Endothelial cell of umbilical vein (primary cell): ENCODE measurements at regions not wholly inside any gene's neighbourhood (a gene's known extent, or its start where the extent isn't known, plus 50 kb on each side); places are given as distances from the start of the nearest gene placed in this dataset.

Experiments used
- CTCF ChIP-seq, 2 donors: IDR thresholded peaks; 1 replicate in 1 of 2; 2 replicates in 1 of 2; pipeline ENCODE4 v1.5.1; 2011; ENCODE audit warnings: low read length in 2 of 2, mild to moderate bottlenecking in 2 of 2, moderate library complexity in 2 of 2, control low read depth in 1 of 2, inconsistent platforms in 1 of 2, low read depth in 1 of 2; ENCODE audit not compliant: insufficient read depth in 1 of 2; ENCODE audit errors: extremely low read depth in 1 of 2
- JUN ChIP-seq: IDR thresholded peaks from 2 replicates; pipeline ENCODE4 v1.6.1; 2011; ENCODE audit warnings: borderline replicate concordance, low read depth; ENCODE audit not compliant: insufficient read length, insufficient read depth
- POLR2A ChIP-seq: IDR thresholded peaks from 2 replicates; pipeline ENCODE4 v1.6.1; 2012; ENCODE audit warnings: low read depth, mild to moderate bottlenecking, control low read depth, low read length

- TF ChIP-seq JUN (no peak), CTCF (IDR thresholded peaks at IDR 0.05; ENCODE audit: extremely low read depth in 1 of 2, insufficient read depth in 1 of 2, low read depth in 1 of 2, low read length in 2 of 2) (no peak), POLR2A (no peak)
These were observed 157.0 kb upstream of the FNDC3A start for GRCh38 chr13:48818495-48819356.
